ENCODE measurements at regions not wholly inside any gene's neighbourhood (a gene's known extent, or its start where the extent isn't known, plus 50 kb on each side); places are given as distances from the start of the nearest gene placed in this dataset.

GRCh38 chr13:55245005-55245644 is 1895.6 kb upstream of the PRR20A start:
- no peak overlapping the region for H3K4me3 ChIP-seq (ENCODE audit: low read length in 2 of 2)
- H3K9me3 ChIP-seq (ENCODE audit: control insufficient read depth in 2 of 2, low read length in 2 of 2), result peaks cover 0 to 4% of the 10 kb centered on the region in 2 donors
- H3K9ac ChIP-seq (ENCODE audit: low read depth in 1 of 2, low read length in 2 of 2), result no peak overlapping the region

GRCh38 chr13:55255236-55255635 is 1885.5 kb upstream of the PRR20A start:
- Histone ChIP-seq H3K9ac (ENCODE audit: low read depth in 1 of 2, low read length in 2 of 2) (no peak overlapping the region), H3K36me3 (ENCODE audit: control insufficient read depth in 2 of 2, insufficient read depth in 2 of 2, low read length in 2 of 2) (no peaks in the 10 kb centered on the region), H3K27ac (ENCODE audit: low read depth in 2 of 2, low read length in 2 of 2) (no peak overlapping the region), H3K9me3 (ENCODE audit: control insufficient read depth in 2 of 2, low read length in 2 of 2) (peaks cover 3% of the 10 kb centered on the region in 2 donors), H3K4me1 (ENCODE audit: control insufficient read depth in 2 of 2, insufficient read depth in 2 of 2, low read length in 2 of 2) (no peaks in the 10 kb centered on the region), H3K27me3 (ENCODE audit: control insufficient read depth in 2 of 2, insufficient read depth in 2 of 2, low read length in 2 of 2) (no peaks in the 10 kb centered on the region), H3K4me3 (ENCODE audit: low read length in 2 of 2) (no peak overlapping the region)

More at GRCh38 chr13:55245005-55245644, 1895.6 kb upstream of the PRR20A start:
- H3K27me3 ChIP-seq (ENCODE audit: control insufficient read depth in 2 of 2, insufficient read depth in 2 of 2, low read length in 2 of 2), result no peaks in the 10 kb centered on the region
- H3K27ac ChIP-seq (ENCODE audit: low read depth in 2 of 2, low read length in 2 of 2), result no peak overlapping the region
- no peaks in the 10 kb centered on the region for H3K36me3 ChIP-seq (ENCODE audit: control insufficient read depth in 2 of 2, insufficient read depth in 2 of 2, low read length in 2 of 2)
- no peaks in the 10 kb centered on the region for H3K4me1 ChIP-seq (ENCODE audit: control insufficient read depth in 2 of 2, insufficient read depth in 2 of 2, low read length in 2 of 2)

- Histone ChIP-seq H3K9me3 (ENCODE audit: control insufficient read depth in 2 of 2, low read length in 2 of 2) (no peaks in the 10 kb centered on the region), H3K27me3 (ENCODE audit: control insufficient read depth in 2 of 2, insufficient read depth in 2 of 2, low read length in 2 of 2) (no peaks in the 10 kb centered on the region), H3K4me3 (ENCODE audit: low read length in 2 of 2) (no peak overlapping the region), H3K4me1 (ENCODE audit: control insufficient read depth in 2 of 2, insufficient read depth in 2 of 2, low read length in 2 of 2) (no peaks in the 10 kb centered on the region), H3K27ac (ENCODE audit: low read depth in 2 of 2, low read length in 2 of 2) (no peak overlapping the region), H3K9ac (ENCODE audit: low read depth in 1 of 2, low read length in 2 of 2) (no peak overlapping the region), H3K36me3 (ENCODE audit: control insufficient read depth in 2 of 2, insufficient read depth in 2 of 2, low read length in 2 of 2) (no peaks in the 10 kb centered on the region)
Observed at GRCh38 chr13:55263045-55263444, 1877.7 kb upstream of the PRR20A start.

GRCh38 chr13:55266644-55267043 is 1874.1 kb upstream of the PRR20A start:
- H3K27me3 ChIP-seq (ENCODE audit: control insufficient read depth in 2 of 2, insufficient read depth in 2 of 2, low read length in 2 of 2), result no peaks in the 10 kb centered on the region
- no peak overlapping the region for H3K4me3 ChIP-seq (ENCODE audit: low read length in 2 of 2)
- no peaks in the 10 kb centered on the region for H3K4me1 ChIP-seq (ENCODE audit: control insufficient read depth in 2 of 2, insufficient read depth in 2 of 2, low read length in 2 of 2)
- H3K9ac ChIP-seq (ENCODE audit: low read depth in 1 of 2, low read length in 2 of 2), result no peak overlapping the region
- no peaks in the 10 kb centered on the region for H3K9me3 ChIP-seq (ENCODE audit: control insufficient read depth in 2 of 2, low read length in 2 of 2)
- no peak overlapping the region for H3K27ac ChIP-seq (ENCODE audit: low read depth in 2 of 2, low read length in 2 of 2)
- no peaks in the 10 kb centered on the region for H3K36me3 ChIP-seq (ENCODE audit: control insufficient read depth in 2 of 2, insufficient read depth in 2 of 2, low read length in 2 of 2)

- Histone ChIP-seq H3K27me3 (ENCODE audit: control insufficient read depth in 2 of 2, insufficient read depth in 2 of 2, low read length in 2 of 2) (no peaks in the 10 kb centered on the region), H3K9me3 (ENCODE audit: control insufficient read depth in 2 of 2, low read length in 2 of 2) (peaks cover 0 to 2% of the 10 kb centered on the region in 2 donors), H3K27ac (ENCODE audit: low read depth in 2 of 2, low read length in 2 of 2) (no peak overlapping the region), H3K9ac (ENCODE audit: low read depth in 1 of 2, low read length in 2 of 2) (no peak overlapping the region), H3K36me3 (ENCODE audit: control insufficient read depth in 2 of 2, insufficient read depth in 2 of 2, low read length in 2 of 2) (no peaks in the 10 kb centered on the region), H3K4me1 (ENCODE audit: control insufficient read depth in 2 of 2, insufficient read depth in 2 of 2, low read length in 2 of 2) (no peaks in the 10 kb centered on the region), H3K4me3 (ENCODE audit: low read length in 2 of 2) (no peak overlapping the region)
Observed at GRCh38 chr13:55298201-55298600, 1842.5 kb upstream of the PRR20A start.

GRCh38 chr13:55302568-55302967 is 1838.2 kb upstream of the PRR20A start:
- no peaks in the 10 kb centered on the region for H3K4me1 ChIP-seq (ENCODE audit: control insufficient read depth in 2 of 2, insufficient read depth in 2 of 2, low read length in 2 of 2)
- H3K36me3 ChIP-seq (ENCODE audit: control insufficient read depth in 2 of 2, insufficient read depth in 2 of 2, low read length in 2 of 2), result no peaks in the 10 kb centered on the region

GRCh38 chr13:55307909-55308308 is 1832.8 kb upstream of the PRR20A start:
- H3K36me3 ChIP-seq (ENCODE audit: control insufficient read depth in 2 of 2, insufficient read depth in 2 of 2, low read length in 2 of 2), result no peaks in the 10 kb centered on the region
- H3K4me1 ChIP-seq (ENCODE audit: control insufficient read depth in 2 of 2, insufficient read depth in 2 of 2, low read length in 2 of 2), result no peaks in the 10 kb centered on the region

More at GRCh38 chr13:55302568-55302967, 1838.2 kb upstream of the PRR20A start:
- Histone ChIP-seq H3K9ac (ENCODE audit: low read depth in 1 of 2, low read length in 2 of 2) (no peak overlapping the region), H3K4me3 (ENCODE audit: low read length in 2 of 2) (no peak overlapping the region), H3K27me3 (ENCODE audit: control insufficient read depth in 2 of 2, insufficient read depth in 2 of 2, low read length in 2 of 2) (no peaks in the 10 kb centered on the region), H3K9me3 (ENCODE audit: control insufficient read depth in 2 of 2, low read length in 2 of 2) (no peaks in the 10 kb centered on the region), H3K27ac (ENCODE audit: low read depth in 2 of 2, low read length in 2 of 2) (no peak overlapping the region)

GRCh38 chr13:55341891-55342290 is 1798.8 kb upstream of the PRR20A start:
- Histone ChIP-seq H3K9ac (ENCODE audit: low read depth in 1 of 2, low read length in 2 of 2) (no peak overlapping the region), H3K4me3 (ENCODE audit: low read length in 2 of 2) (no peak overlapping the region), H3K36me3 (ENCODE audit: control insufficient read depth in 2 of 2, insufficient read depth in 2 of 2, low read length in 2 of 2) (no peaks in the 10 kb centered on the region), H3K27me3 (ENCODE audit: control insufficient read depth in 2 of 2, insufficient read depth in 2 of 2, low read length in 2 of 2) (no peaks in the 10 kb centered on the region), H3K9me3 (ENCODE audit: control insufficient read depth in 2 of 2, low read length in 2 of 2) (peaks cover 0 to 3% of the 10 kb centered on the region in 2 donors), H3K27ac (ENCODE audit: low read depth in 2 of 2, low read length in 2 of 2) (no peak overlapping the region), H3K4me1 (ENCODE audit: control insufficient read depth in 2 of 2, insufficient read depth in 2 of 2, low read length in 2 of 2) (no peaks in the 10 kb centered on the region)

More at GRCh38 chr13:55307909-55308308, 1832.8 kb upstream of the PRR20A start:
- no peaks in the 10 kb centered on the region for H3K27me3 ChIP-seq (ENCODE audit: control insufficient read depth in 2 of 2, insufficient read depth in 2 of 2, low read length in 2 of 2)
- H3K9me3 ChIP-seq (ENCODE audit: control insufficient read depth in 2 of 2, low read length in 2 of 2), result no peaks in the 10 kb centered on the region
- no peak overlapping the region for H3K27ac ChIP-seq (ENCODE audit: low read depth in 2 of 2, low read length in 2 of 2)
- H3K4me3 ChIP-seq (ENCODE audit: low read length in 2 of 2), result no peak overlapping the region
- no peak overlapping the region for H3K9ac ChIP-seq (ENCODE audit: low read depth in 1 of 2, low read length in 2 of 2)

- Histone ChIP-seq H3K4me3 (ENCODE audit: low read length in 2 of 2) (no peak overlapping the region), H3K36me3 (ENCODE audit: control insufficient read depth in 2 of 2, insufficient read depth in 2 of 2, low read length in 2 of 2) (no peaks in the 10 kb centered on the region), H3K27me3 (ENCODE audit: control insufficient read depth in 2 of 2, insufficient read depth in 2 of 2, low read length in 2 of 2) (no peaks in the 10 kb centered on the region), H3K27ac (ENCODE audit: low read depth in 2 of 2, low read length in 2 of 2) (no peak overlapping the region), H3K9ac (ENCODE audit: low read depth in 1 of 2, low read length in 2 of 2) (no peak overlapping the region), H3K9me3 (ENCODE audit: control insufficient read depth in 2 of 2, low read length in 2 of 2) (peaks cover 0 to 3% of the 10 kb centered on the region in 2 donors), H3K4me1 (ENCODE audit: control insufficient read depth in 2 of 2, insufficient read depth in 2 of 2, low read length in 2 of 2) (no peaks in the 10 kb centered on the region)
Observed at GRCh38 chr13:55345224-55345623, 1795.5 kb upstream of the PRR20A start.

- no peaks in the 10 kb centered on the region for H3K9me3 ChIP-seq (ENCODE audit: control insufficient read depth in 2 of 2, low read length in 2 of 2)
Observed at GRCh38 chr13:55347528-55347927, 1793.2 kb upstream of the PRR20A start.

More at GRCh38 chr13:55347528-55347927, 1793.2 kb upstream of the PRR20A start:
- H3K4me1 ChIP-seq (ENCODE audit: control insufficient read depth in 2 of 2, insufficient read depth in 2 of 2, low read length in 2 of 2), result no peaks in the 10 kb centered on the region
- no peaks in the 10 kb centered on the region for H3K36me3 ChIP-seq (ENCODE audit: control insufficient read depth in 2 of 2, insufficient read depth in 2 of 2, low read length in 2 of 2)
- H3K27me3 ChIP-seq (ENCODE audit: control insufficient read depth in 2 of 2, insufficient read depth in 2 of 2, low read length in 2 of 2), result no peaks in the 10 kb centered on the region
- no peak overlapping the region for H3K9ac ChIP-seq (ENCODE audit: low read depth in 1 of 2, low read length in 2 of 2)
- no peak overlapping the region for H3K4me3 ChIP-seq (ENCODE audit: low read length in 2 of 2)
- H3K27ac ChIP-seq (ENCODE audit: low read depth in 2 of 2, low read length in 2 of 2), result no peak overlapping the region

Measured in mucosa of rectum (tissue), 2 donors.